ENCODE measurements at regions not wholly inside any gene's neighbourhood (a gene's known extent, or its start where the extent isn't known, plus 50 kb on each side); places are given as distances from the start of the nearest gene placed in this dataset.

DNA sequence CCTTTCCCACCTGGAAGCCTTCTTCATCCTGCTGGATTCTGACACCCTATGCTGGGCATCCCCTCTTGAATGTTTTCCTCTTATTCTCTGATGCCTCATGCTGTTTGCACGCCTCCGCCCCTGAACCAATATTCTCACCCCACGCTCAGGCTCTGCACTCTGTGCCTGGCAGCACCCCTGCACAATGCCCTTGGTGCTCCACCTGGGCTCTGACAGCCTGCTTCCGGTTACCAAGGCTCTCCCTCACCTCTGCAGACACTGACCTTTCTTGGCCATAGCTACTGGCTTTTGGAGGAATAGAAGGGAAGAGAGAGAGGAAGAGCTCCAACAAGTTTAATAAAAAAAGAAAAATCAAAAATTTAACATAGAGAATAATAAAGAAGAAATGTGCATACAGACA is 108.7 kb upstream of the SHB start (continued):
- TF ChIP-seq ZNF281 (CRISPR knock-in tag; IDR thresholded peaks at IDR 0.05) (no peak), ZNF121 (CRISPR knock-in tag; IDR thresholded peaks at IDR 0.05) (no peak), ZNF219 (CRISPR knock-in tag; IDR thresholded peaks at IDR 0.05; ENCODE audit: borderline replicate concordance) (no peak), PRDM15 (CRISPR knock-in tag; IDR thresholded peaks at IDR 0.05) (no peak), USF1 (CRISPR knock-in tag; IDR thresholded peaks at IDR 0.05) (no peak)
- TF ChIP-seq, protein P1, sequence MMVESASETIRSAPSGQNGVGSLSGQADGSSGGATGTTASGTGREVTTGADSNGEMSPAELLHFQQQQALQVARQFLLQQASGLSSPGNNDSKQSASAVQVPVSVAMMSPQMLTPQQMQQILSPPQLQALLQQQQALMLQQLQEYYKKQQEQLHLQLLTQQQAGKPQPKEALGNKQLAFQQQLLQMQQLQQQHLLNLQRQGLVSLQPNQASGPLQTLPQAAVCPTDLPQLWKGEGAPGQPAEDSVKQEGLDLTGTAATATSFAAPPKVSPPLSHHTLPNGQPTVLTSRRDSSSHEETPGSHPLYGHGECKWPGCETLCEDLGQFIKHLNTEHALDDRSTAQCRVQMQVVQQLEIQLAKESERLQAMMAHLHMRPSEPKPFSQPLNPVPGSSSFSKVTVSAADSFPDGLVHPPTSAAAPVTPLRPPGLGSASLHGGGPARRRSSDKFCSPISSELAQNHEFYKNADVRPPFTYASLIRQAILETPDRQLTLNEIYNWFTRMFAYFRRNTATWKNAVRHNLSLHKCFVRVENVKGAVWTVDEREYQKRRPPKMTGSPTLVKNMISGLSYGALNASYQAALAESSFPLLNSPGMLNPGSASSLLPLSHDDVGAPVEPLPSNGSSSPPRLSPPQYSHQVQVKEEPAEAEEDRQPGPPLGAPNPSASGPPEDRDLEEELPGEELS (CRISPR knock-in tag; IDR thresholded peaks at IDR 0.05), result no peak

DNA sequence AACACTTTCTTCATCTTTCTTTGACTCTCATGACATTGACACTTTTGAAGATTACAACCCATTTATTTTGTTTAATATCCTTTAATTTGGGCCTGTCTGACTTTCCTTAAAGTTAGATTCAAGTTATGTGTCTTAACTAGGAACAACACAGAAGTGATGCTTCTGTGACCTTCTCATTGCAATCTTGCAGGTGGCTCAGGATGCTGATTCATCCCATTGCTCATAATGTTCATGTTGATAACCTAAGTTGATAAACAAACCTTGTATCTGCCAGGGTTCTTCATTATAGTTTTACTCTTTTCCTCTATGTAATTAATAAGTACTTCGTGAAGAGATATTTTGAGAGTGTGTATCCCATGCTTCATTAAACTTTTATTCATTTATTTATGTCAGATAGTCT is 107.2 kb upstream of the SHB start:
- H3K9me3 Mint-ChIP-seq, result peaks cover 25% of the 10 kb centered on the region
- peaks cover 25% of the 10 kb centered on the region for H3K4me1 Mint-ChIP-seq
- peaks cover 23% of the 10 kb centered on the region for H3K27me3 Mint-ChIP-seq (ENCODE audit: low read depth)
- CTCF ChIA-PET, result no interaction called here
- no peak overlapping the region for H3K27ac Mint-ChIP-seq
- POLR2A ChIA-PET, result no interaction called here
- peaks cover 8% of the 10 kb centered on the region for H3K36me3 Mint-ChIP-seq
- DNase-seq (ENCODE audit: low spot score), result no peak
- no peak overlapping the region for H3K4me3 Mint-ChIP-seq
- ATAC-seq, result no peak
- TF ChIP-seq EMX1 (CRISPR knock-in tag; IDR thresholded peaks at IDR 0.05), result no peak
- TF ChIP-seq, protein P2, sequence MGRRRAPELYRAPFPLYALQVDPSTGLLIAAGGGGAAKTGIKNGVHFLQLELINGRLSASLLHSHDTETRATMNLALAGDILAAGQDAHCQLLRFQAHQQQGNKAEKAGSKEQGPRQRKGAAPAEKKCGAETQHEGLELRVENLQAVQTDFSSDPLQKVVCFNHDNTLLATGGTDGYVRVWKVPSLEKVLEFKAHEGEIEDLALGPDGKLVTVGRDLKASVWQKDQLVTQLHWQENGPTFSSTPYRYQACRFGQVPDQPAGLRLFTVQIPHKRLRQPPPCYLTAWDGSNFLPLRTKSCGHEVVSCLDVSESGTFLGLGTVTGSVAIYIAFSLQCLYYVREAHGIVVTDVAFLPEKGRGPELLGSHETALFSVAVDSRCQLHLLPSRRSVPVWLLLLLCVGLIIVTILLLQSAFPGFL (CRISPR knock-in tag; IDR thresholded peaks at IDR 0.05; ENCODE audit: borderline replicate concordance), result no peak
- TF ChIP-seq JUN (CRISPR knock-in tag; IDR thresholded peaks at IDR 0.05), result no peak
- no peak for TF ChIP-seq HMGA2 (CRISPR knock-in tag; IDR thresholded peaks at IDR 0.05)
- TF ChIP-seq ZBTB43 (CRISPR knock-in tag; IDR thresholded peaks at IDR 0.05), result no peak
- TF ChIP-seq ZNF532 (CRISPR knock-in tag; IDR thresholded peaks at IDR 0.05; ENCODE audit: borderline replicate concordance), result no peak
- no peak for TF ChIP-seq SMAD3 (CRISPR knock-in tag; IDR thresholded peaks at IDR 0.05; ENCODE audit: borderline replicate concordance)
- TF ChIP-seq SP1 (CRISPR knock-in tag; conservative IDR thresholded peaks at IDR 0.05), result no peak
- TF ChIP-seq FOXP1 (CRISPR knock-in tag; IDR thresholded peaks at IDR 0.05; ENCODE audit: borderline replicate concordance), result no peak
- no peak for TF ChIP-seq AR (CRISPR knock-in tag; IDR thresholded peaks at IDR 0.05)
- TF ChIP-seq ZNF423 (CRISPR knock-in tag; IDR thresholded peaks at IDR 0.05), result no peak
- no peak for TF ChIP-seq GABPB1 (CRISPR knock-in tag; IDR thresholded peaks at IDR 0.05)

All from WTC11 (cell line).